Panc1 (cell line): ENCODE measurements at regions not wholly inside any gene's neighbourhood (a gene's known extent, or its start where the extent isn't known, plus 50 kb on each side); places are given as distances from the start of the nearest gene placed in this dataset.

Experiments
- POLR2AphosphoS5 ChIP-seq: IDR thresholded peaks from 2 replicates; pipeline ENCODE4 v1.6.1; 2012; ENCODE audit warnings: mild to moderate bottlenecking, low read depth, low read length, moderate library complexity
- SIN3A ChIP-seq: IDR thresholded peaks from 2 replicates; pipeline ENCODE4 v1.6.1; 2012; ENCODE audit warnings: low read depth, mild to moderate bottlenecking, low read length, moderate library complexity, borderline replicate concordance; ENCODE audit not compliant: insufficient read depth
- TCF7L2 ChIP-seq: IDR thresholded peaks from 2 replicates; pipeline ENCODE4 v1.6.1; 2011; ENCODE audit warnings: mild to moderate bottlenecking, low read depth, low read length, inconsistent platforms
- TF ChIP-seq, protein P1 (sequence below): fragments of 450-650 bp; IDR thresholded peaks from 2 replicates; pipeline ENCODE4 v1.5.1; 2017; ENCODE audit warnings: mild to moderate bottlenecking
- TF ChIP-seq, protein P2 (sequence below), 2 experiments: IDR thresholded peaks; 2 replicates each; pipeline ENCODE4 v1.6.1; 2011 to 2012; ENCODE audit warnings: low read depth in 2 of 2, control low read depth in 1 of 2, low read length in 1 of 2, mild to moderate bottlenecking in 1 of 2, moderate library complexity in 1 of 2; ENCODE audit not compliant: insufficient read depth in 1 of 2

DNA sequence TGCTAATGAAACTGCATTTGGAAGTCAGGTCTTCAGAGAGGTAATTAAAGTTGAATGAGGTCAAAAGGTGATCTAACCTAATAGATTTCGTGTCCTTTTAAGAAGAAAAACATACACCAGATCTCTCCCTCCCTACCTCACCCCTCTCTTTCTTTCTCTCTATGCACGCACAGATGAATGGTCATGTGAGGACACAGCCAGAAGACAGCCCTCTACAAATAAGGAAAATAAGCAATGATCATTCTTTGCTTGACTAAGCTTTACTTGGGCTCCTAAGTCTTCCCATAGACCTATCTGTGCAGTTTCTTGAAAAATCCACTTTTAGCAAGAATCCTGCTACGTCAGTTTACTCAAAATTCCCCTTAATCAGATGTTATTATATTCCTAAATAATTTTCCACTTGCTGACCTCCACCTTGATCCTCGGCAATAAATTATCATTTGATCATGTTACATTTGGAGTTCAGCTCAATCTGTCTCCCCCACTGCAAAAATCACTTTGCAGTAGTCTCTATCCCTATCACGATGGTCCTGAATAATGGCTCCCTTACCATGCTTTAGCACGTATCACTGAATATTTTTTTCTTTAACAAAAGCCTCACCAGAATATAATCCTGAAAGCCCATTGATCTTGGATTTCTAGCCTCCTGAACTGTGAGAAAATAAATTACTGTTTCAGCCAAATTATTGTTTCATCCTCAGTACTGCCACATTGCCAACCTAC, 527.3 kb downstream of the GABRG1 start:
- TF ChIP-seq TCF7L2 (no peak), POLR2AphosphoS5 (no peak), SIN3A (no peak)
- TF ChIP-seq, protein P1, sequence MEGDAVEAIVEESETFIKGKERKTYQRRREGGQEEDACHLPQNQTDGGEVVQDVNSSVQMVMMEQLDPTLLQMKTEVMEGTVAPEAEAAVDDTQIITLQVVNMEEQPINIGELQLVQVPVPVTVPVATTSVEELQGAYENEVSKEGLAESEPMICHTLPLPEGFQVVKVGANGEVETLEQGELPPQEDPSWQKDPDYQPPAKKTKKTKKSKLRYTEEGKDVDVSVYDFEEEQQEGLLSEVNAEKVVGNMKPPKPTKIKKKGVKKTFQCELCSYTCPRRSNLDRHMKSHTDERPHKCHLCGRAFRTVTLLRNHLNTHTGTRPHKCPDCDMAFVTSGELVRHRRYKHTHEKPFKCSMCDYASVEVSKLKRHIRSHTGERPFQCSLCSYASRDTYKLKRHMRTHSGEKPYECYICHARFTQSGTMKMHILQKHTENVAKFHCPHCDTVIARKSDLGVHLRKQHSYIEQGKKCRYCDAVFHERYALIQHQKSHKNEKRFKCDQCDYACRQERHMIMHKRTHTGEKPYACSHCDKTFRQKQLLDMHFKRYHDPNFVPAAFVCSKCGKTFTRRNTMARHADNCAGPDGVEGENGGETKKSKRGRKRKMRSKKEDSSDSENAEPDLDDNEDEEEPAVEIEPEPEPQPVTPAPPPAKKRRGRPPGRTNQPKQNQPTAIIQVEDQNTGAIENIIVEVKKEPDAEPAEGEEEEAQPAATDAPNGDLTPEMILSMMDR, result no peak
- TF ChIP-seq, protein P2, sequence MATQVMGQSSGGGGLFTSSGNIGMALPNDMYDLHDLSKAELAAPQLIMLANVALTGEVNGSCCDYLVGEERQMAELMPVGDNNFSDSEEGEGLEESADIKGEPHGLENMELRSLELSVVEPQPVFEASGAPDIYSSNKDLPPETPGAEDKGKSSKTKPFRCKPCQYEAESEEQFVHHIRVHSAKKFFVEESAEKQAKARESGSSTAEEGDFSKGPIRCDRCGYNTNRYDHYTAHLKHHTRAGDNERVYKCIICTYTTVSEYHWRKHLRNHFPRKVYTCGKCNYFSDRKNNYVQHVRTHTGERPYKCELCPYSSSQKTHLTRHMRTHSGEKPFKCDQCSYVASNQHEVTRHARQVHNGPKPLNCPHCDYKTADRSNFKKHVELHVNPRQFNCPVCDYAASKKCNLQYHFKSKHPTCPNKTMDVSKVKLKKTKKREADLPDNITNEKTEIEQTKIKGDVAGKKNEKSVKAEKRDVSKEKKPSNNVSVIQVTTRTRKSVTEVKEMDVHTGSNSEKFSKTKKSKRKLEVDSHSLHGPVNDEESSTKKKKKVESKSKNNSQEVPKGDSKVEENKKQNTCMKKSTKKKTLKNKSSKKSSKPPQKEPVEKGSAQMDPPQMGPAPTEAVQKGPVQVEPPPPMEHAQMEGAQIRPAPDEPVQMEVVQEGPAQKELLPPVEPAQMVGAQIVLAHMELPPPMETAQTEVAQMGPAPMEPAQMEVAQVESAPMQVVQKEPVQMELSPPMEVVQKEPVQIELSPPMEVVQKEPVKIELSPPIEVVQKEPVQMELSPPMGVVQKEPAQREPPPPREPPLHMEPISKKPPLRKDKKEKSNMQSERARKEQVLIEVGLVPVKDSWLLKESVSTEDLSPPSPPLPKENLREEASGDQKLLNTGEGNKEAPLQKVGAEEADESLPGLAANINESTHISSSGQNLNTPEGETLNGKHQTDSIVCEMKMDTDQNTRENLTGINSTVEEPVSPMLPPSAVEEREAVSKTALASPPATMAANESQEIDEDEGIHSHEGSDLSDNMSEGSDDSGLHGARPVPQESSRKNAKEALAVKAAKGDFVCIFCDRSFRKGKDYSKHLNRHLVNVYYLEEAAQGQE (IDR thresholded peaks at IDR 0.05; ENCODE audit: insufficient read depth in 1 of 2, low read depth in 2 of 2, low read length in 1 of 2), result no peak
